DMS79 treated with DMSO at 0.1 percent for 48 hours (cell line): ENCODE measurements at regions not wholly inside any gene's neighbourhood (a gene's known extent, or its start where the extent isn't known, plus 50 kb on each side); places are given as distances from the start of the nearest gene placed in this dataset.

ENCODE experiments used
- DNase-seq: peaks from one replicate; lab custom pipeline; 2025; lab: John Stamatoyannopoulos, UW

DNA sequence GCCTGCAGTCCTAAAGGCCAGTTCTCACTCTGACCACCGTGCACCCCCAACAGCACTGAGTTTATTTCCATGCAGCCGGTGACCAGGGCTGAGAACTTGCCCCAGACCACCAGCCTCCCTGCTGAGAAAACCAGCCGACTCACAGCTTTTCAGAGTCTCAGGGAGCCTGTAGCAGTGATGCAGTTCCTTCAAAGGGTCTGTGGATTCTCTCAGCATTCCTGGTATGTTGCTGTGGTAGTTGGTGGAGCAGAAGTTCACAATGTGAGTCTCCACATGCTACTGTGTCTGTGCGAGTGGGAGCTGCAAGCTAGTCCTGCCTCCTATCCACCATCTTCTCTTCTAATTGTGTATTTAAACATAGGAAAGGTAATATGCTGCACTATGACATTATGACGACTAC lies 254.9 kb upstream of the KLF12 start:
- no peak for DNase-seq

DNA sequence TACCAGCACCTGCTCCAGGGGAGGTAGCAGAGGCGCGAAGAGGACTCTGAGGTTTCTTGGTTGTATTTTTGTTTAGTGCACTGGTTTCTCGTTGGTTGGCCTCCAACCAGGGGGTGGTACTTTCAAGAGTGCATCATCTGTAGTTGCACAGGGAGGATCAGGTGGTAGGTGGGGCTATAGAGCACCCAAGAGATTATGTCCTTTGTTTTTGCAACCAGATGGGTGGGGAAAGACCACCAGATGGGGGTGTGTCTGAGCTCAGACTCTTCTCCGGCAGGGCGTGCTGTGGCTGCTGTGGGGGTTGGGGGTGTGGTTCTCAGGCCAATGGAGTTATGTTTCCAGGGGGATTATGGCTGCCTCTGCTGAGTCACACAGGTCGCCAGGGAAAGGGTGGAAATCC lies 254.4 kb upstream of the KLF12 start:
- no peak for DNase-seq

DNA sequence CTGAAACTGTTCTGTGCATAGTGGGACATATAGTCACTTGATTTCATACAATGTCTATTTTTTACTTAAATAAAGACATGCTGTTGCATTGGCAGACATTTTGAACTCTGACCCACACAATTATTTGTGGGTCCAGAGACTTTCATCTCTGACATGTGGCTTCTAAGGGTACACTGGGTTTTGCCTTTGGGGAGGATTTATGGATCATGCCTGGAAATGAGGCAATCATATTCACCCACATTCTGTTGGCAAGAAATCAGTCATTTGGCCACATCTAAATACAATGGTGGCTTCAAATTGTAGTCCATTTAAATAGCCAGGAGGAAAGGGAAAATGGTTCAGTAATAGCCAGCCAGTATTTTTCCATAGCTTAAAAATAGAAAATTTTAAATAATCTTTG lies 238.3 kb upstream of the KLF12 start:
- DNase-seq: no peak

DNA sequence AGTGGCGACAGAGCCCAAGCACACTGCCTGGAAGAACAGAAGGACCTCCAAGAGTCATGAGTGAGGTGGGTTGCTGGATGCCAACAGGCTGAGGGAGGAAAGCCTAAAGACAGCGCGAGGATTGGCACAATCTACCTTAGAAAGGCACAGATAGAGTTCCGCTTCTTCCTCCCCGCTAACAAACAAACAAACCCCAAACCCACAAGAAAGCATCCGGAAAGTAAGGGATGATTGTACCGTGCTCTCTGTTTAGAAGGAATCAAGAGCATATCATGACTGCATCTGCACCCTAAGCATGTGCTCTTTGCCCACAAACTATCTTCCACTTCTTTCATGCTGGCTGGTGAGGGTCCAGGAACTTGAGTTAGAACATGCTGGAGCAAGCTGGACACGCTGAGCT lies 233.0 kb upstream of the KLF12 start:
- DNase-seq: no peak

DNA sequence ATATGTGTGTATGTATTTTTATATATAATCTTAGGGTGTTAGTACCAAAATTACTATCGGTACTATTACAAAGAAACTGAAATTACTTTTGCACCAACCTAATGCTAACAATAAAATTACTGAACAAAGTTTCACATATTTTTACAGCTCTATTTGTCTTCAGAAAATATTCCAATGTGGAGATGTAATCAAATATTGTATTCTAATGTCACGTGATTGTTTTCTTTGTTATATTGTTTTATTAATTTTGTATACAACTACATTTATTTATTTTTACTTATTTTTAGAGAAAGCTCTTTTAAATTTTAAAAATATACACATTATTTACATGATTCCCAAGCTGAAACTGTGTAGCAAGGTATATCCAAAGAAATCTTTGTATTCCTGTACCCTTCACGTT lies 227.1 kb upstream of the KLF12 start:
- no peak for DNase-seq

DNA sequence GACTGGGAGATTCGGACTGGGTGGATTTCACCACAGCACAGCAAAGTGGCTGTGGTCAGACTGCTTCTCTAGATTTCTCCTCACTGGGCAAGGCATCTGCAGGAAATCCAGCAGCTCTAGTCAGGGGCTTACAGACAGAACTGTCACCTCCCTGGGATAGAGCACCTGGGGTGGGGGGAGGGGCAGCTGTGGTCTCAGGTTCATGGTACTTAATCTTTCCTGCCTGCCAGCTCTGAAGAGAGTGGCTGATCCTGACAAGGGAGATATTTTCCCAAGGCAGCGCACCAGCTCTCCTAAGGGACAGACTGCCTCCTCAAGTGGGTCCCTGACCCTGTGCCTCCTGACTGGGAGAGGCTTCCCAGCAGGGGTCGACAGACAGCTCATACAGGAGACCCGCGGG lies 212.8 kb upstream of the KLF12 start:
- no peak for DNase-seq

DNA sequence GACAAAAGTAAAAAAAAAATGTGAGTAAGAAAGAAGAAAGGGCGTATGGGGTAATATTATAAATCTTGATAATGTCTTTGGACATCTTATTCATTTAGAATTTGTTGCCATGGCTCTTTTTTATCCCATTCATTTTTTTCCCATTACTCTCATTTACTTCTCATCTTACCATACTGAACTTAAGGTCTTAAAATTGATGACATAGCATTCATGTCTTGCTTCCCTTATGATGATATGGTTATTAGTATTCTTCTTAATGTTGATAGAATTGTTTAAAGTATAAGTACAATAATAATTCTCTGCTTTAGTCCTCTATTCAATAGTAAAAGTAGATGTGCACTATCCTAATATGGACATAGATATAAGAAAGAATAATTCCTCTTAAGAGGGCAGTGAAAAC lies 204.1 kb upstream of the KLF12 start:
- no peak for DNase-seq

DNA sequence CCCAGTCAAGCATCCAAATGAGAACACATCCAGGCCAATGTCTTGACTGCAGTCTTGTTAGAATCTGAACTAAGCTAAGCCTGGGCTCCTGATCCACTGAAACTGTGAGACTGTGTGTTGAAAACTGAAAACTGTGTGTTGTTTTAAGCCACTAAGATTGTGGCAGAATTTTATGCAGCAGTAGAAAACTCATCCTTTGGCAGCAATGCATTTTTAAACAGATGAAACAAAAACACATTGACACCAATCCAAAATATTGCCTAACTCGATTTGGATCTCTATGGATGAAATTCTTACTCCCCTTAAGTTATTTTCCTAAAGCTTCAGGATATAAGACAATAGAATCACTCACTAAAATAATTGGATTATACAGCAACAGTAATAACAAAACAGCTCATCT lies 202.3 kb upstream of the KLF12 start:
- no peak for DNase-seq

DNA sequence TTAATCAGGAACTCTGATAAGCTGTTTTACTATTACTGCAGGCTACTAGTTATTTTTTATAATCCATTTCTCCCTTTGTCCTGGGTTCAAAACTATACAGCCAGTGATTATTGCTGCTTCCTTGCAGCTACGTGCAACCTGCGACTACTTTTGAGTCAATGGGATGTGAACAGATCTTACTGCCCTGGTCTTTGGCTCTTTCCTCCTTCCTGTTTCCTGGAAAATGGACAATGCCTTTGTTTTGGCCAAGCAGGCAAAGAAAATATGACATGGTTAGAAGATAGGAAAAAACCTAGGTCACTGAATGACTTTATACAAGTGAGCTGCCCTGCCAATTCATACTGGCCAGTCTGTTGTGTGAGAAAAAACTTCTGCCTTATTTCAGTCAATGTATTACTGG lies 201.2 kb upstream of the KLF12 start:
- no peak for DNase-seq

DNA sequence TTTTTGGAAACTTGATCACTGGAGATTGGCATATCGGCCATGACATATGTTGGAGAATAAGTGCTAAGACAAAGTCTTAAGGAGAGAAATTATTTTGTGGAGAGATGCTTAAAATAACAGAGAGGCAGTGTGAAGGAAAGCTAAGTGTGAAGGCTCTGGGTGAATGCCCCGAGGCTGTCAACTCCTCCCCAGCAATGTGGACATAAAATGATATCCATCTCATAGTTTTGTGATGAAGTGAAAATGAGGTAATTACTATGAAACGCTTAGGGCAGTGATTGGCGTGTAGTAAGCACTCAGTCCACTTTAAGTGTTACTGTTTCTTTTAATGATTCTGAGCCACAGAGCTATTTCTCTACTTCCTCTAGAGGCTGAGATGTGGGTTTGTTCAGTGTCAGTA lies 195.8 kb upstream of the KLF12 start:
- no peak for DNase-seq

DNA sequence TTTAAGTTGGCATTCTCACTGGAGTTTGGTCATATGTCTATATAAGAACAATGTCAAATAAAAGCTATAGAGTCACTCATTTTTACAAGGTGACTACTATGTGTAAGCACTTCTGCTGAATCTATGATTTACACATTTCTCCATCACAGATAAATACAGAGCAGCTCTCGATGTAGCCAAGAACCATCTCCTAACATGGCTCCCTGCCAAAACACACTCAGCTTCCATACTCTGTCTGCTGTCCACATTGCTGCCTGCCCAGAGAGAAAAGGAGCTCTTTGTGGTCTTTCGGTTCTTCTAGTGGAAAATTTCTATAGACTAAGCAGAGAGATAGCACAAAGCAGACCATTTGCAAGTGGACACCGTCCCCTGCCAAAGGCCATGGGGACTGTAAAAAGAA lies 190.9 kb upstream of the KLF12 start:
- peak; percentile 80 for DNase-seq

DNA sequence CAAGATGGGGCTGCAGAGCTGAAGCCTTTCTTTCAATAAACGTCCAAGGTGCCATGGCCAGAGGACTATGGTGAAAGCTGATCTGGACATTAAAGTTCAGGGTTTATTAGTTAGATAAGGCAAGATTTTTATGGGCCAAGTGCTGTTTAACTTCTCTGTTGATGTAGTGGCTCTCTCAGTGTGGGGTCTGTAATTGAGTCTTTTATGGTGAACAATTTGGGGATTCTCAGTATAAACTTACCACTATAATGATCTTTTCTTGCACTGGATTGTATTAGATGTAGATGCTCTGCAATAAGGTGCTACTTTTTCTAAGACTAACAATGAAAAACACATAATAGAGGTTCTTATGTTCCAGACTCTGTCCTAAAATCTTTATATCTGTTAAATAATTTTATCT lies 190.1 kb upstream of the KLF12 start:
- no peak for DNase-seq

DNA sequence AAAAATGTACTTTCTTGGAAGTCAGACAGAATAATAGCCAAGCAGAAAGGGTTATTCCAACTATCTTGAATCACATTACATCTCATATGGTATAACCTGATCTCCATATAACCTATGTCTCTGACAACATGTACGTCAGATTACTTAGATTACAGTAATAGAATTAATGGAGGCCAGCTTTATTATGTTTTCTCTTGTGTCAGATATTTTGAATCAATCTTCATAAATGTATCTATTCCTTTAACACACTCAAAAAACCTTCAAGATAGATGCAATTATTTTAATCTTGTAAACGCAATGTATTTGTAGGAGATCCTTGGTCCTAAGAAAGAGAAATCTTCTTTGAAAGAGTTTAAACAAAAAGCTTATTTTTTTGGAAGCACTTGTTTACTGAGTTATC lies 188.4 kb upstream of the KLF12 start:
- DNase-seq: no peak

DNA sequence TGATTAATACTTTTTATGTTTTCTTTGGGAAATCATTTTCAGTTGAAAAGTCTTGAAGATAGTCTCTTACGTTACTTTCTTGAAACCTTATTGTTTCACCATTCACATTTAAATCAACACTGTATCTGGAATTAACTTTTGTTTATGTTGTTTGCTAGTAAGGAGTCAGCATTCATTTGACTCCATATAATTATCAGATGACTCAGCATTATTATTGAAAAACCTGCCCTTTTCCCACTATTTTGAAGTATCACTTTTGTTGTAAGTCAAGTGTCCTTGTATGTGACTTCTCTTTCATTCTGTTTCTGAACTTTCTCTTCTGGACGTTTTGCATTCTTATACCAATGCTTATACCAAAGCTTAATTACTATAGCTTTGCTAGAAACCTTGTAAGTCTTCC lies 186.1 kb upstream of the KLF12 start:
- DNase-seq: no peak

DNA sequence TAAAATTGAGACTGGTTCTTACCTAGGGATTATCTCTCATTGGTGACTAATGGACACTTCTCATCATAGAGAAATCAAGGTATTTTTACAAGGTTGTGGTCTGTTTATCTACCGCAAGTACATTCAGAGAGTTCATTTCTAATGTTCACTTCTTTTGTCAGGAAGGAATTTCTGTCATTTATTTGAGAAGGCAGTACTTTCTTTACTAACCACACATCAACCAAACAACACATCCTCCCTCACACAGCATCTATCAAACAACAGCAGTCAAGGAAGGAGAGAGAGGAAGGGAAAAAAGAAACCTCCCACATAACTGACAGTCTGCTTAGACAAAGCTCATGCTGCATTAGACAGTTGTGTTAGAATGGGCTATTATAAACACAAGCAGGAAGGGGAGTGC lies 182.3 kb upstream of the KLF12 start:
- DNase-seq: no peak

DNA sequence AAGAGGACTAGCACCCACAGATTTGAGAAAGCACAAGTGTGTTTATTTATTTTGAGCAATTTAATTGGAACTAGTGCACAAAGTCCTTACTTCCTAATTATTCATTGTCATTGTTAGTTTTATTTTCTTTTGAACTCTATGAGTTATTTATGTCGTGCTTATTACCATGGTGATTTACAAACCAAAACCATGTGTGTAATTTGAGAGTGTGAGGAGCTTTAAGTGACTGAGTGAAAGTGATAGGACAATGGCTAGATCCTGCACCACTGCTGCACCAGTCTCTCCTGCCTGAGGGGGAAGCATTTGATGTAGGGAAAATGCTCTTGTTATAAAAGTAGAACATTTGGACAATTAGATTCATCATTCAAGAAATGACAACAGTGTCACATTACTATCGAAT lies 172.3 kb upstream of the KLF12 start:
- DNase-seq: no peak

DNA sequence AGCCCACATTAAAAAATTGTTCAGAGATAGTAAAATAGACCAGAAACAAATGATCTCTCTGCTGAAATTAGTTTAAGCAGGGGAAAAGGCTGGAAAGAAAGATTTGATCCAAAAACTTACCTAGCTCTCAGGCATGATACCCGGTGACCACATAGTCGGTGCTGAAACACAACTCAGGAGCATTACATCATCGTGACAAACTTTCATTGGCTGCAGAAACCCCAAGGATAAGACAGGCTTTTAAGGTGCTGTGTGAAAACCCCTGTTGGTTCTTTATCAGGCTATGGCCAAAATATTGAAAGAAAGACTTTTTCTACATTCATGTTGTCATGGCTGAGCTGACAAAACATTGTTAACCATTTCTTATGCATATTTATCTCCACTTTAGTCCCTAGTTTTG lies 171.7 kb upstream of the KLF12 start:
- DNase-seq: no peak

DNA sequence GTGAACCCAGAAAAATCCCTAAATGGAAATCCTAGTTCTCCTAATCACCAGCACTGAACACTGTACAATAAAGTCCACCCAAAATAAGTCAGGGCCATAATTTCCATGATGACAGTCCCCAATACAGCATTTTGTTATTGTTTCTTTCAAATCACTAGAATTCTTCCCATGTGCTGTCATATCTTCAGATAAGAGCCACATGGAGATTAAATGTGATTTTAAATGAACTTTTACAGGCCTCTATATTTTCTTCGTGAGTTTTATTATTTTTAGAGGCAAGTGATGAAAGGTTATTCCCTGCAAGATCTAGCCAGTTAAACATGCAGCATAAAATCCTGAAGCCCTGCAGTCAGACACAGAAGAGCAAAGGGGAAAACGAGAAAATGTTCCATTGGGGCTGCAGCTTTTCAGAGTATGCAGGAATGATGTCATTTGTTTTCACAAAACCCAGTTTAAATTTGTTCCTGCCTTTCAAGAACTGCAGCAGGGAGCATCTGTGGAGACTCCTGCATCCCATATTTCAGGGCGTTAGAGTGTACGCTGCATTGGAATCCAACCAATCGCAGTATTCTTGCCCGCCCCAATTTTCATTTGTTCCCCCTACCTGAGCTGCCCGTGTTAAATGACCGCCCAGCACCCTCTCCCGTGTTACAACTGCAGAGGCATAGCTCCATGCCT lies 167.2 kb upstream of the KLF12 start:
- DNase-seq: no peak

DNA sequence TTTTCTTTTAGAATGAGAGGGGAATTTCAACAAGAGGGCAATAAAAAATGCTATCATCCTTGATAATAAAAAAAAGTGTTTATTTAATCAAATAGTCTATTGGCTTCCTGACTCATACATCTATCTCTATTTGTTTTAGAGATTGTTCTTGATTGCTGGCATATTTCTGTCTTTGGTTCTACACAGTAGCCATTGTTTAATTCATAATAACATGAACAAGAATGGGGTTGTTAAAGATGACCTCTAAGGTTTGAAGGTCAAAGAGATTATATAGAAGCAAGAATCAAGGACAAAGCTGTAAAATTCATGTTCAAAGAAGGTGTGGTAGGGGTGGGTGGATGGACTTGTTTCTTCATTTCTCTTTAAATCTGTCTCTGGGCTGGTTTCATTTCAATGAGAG lies 166.0 kb upstream of the KLF12 start:
- no peak for DNase-seq

DNA sequence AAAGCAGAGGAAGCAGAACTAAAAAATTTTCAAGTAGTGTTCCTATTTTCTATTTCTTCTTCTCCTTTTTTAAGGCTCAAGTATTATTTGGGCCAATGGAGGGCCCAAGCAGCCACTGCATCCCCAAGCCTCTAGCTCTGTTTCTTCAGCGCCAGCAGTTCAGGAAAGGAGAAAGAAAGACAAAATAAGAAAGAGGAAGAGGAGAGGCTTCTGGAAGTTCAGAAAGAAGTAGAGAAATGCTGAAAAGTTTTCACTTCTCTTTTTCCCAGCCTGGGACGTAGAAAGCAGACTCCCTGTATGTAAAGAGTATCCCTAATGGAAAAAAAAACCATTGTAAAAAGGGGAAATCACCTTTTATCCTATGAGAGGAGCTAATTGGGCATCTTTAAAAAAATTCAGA lies 165.5 kb upstream of the KLF12 start:
- no peak for DNase-seq

DNA sequence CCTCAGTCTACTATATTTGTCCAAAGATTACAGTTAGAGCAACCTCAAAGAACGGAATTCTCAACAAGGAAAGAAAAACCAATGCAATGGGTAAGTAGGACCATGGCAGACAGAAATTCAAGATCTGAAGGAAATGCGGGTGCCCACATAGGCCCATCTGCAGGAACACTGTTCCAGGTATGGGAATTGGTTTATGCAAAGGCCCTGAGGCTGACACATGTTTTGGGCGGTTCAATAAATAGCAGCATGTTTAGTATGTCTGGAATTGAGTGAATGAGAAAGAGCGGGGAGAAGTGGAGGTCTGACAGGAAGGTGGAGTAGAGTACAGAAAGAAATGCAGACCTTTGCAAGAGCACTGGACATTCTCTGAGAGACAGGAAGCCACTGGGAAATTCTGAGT lies 164.7 kb upstream of the KLF12 start:
- no peak for DNase-seq

DNA sequence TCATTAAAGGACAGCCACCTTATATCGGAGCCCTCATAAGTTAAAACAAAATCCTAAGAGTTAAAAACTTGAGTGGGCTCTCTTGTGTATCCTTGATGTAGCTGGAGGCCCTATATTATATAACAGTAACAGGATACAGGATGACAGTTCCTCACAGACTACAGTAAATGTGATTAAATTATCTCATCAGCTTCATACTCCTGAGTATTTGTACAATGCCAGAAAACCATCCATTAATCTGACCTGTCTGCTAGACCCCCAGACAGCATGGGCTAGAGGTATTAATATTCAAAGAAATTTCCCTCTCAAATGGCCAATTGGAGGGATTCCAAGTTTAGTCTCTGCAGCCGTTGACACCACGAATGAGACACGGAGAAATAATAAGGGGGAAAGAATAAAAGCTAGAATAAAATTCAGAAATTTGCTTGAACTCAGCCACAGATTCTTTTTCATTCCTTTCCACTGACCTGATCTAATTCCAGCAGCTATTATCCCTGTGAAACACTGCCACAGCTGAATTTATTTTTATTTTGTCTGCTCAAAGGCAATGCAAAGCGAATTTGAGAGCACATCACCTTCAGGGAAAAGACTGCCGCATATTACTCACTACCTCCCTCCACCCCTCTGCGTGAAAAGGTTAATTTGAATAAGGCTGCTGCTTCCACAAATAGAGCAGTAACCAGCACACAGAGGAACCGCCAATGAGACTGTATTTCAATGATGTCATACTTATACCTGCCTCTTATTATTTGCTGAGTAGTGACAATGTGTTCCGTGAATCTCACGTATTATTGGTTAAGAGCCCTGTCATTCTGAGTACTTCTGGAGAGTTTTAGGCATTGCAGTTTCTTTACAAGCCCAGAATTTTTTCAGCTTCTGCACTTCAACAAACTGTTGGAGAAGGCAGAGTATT lies 155.9 kb upstream of the KLF12 start:
- DNase-seq: peak; percentile 87

DNA sequence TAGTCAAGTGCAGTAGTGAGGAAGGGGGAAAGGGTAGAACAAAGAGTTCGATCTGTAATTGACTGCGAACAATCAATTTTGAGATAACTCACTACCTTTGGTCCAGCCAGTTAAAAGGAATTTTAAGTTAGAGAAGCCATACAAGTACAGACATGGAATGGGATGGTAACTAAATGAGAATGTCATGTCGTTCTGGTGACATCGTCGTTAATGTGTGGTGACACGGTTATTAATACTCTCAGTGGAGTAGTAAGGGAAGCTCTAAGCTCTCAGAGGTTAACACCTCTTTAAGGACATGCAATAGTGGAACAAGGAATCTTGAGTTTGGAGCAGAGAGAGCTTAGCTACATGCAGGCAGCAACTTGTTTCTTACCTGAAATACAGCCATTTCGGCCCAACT lies 154.9 kb upstream of the KLF12 start:
- DNase-seq: peak; percentile 49
